Fibroblast of mammary gland (primary cell): ENCODE measurements at regions not wholly inside any gene's neighbourhood (a gene's known extent, or its start where the extent isn't known, plus 50 kb on each side); places are given as distances from the start of the nearest gene placed in this dataset.
A peak's percentile ranks its signal among the peaks of the same experiment; 100 is the strongest.

ENCODE experiments used
- DNase-seq: peaks from one replicate; pipeline ENCODE4 v3.0.0-alpha.2; 2010; ENCODE audit warnings: low read depth
- H3K4me3 ChIP-seq: 2 replicates; pipeline ENCODE4 v1.5.1; 2011; ENCODE audit warnings: low read depth, mild to moderate bottlenecking, low read length, moderate library complexity; ENCODE audit not compliant: control insufficient read depth
- TF ChIP-seq, protein P1 (sequence below): conservative IDR thresholded peaks from 2 replicates; pipeline ENCODE4 v1.5.1; 2011; ENCODE audit warnings: low read depth, low read length, inconsistent platforms; ENCODE audit not compliant: control insufficient read depth, insufficient read depth

- TF ChIP-seq, protein P1, sequence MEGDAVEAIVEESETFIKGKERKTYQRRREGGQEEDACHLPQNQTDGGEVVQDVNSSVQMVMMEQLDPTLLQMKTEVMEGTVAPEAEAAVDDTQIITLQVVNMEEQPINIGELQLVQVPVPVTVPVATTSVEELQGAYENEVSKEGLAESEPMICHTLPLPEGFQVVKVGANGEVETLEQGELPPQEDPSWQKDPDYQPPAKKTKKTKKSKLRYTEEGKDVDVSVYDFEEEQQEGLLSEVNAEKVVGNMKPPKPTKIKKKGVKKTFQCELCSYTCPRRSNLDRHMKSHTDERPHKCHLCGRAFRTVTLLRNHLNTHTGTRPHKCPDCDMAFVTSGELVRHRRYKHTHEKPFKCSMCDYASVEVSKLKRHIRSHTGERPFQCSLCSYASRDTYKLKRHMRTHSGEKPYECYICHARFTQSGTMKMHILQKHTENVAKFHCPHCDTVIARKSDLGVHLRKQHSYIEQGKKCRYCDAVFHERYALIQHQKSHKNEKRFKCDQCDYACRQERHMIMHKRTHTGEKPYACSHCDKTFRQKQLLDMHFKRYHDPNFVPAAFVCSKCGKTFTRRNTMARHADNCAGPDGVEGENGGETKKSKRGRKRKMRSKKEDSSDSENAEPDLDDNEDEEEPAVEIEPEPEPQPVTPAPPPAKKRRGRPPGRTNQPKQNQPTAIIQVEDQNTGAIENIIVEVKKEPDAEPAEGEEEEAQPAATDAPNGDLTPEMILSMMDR = peak; percentile 75
- DNase-seq = peak; percentile 66
- no peak overlapping the region for H3K4me3 ChIP-seq
Observed at GRCh38 chr18:55861266-55861665, 273.3 kb upstream of the TCF4 start.

DNA sequence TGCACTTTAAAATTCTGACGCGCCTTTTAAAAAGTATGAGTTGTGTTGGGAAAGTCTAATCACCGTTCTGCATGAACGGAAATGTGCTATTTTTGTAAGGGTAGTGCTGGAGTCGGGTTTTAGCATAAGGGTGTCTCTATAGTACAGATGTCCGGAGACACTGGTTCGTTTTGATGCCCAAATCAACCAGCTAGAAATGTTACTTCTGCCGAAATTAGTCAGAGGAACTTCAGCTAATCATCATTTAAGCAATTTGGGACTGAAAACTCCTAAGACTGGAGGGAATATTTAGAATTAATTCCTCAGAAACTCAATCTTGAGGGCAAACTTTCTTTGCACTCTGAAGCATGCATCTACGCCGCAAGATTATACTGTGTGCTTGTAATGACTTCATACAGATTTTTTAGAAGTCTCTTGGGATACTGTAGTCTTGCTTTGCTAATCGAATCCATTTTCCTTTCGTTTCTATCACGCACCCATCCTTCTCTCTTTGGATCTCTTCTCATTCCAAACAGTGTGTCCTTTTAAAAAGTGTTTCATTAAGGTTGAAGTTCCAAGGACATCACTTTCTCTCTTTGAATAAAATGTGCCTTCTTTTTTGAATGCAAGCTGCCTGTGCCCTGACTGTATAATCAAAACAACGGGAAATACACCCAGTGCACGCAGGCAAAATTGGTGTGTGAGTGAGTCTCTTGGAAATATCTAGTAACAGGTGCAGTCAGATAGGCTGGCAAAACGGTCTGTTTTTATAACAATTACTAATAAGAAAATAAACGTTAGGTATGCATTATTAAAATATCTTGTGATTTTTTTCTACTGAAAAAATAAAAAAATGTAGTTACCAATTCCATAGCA lies 270.9 kb upstream of the TCF4 start:
- DNase-seq = no peak
- no peak overlapping the region for H3K4me3 ChIP-seq
- TF ChIP-seq, protein P1 = no peak

- H3K4me3 ChIP-seq = no peak overlapping the region
- TF ChIP-seq, protein P1 = no peak
Observed at GRCh38 chr18:55857956-55858355, 270.0 kb upstream of the TCF4 start.

GRCh38 chr18:55857409-55857808 lies 269.4 kb upstream of the TCF4 start:
- TF ChIP-seq, protein P1 = no peak
- H3K4me3 ChIP-seq = no peak overlapping the region
- DNase-seq = no peak

More at GRCh38 chr18:55857956-55858355, 270.0 kb upstream of the TCF4 start:
- DNase-seq = no peak

DNA sequence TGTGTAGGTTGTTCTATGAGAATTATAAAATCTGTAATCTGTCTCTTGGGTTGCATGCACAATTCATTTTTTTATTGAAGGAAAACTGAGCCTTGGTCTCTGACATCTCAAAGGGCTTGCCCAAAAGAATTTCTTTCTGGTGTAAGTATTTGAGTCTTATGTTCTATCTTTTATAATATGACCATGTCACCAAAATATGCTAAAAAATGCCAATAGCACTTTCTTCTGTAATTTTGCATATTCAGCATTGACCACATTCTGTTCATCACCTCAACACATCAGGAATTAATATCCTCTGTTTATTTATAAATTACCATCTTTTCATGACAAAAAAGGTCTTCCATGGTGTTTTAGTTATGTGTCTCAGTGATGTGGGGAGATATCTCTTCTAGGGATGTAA lies 268.7 kb upstream of the TCF4 start:
- H3K4me3 ChIP-seq = no peak overlapping the region
- DNase-seq = no peak
- TF ChIP-seq, protein P1 = no peak

DNA sequence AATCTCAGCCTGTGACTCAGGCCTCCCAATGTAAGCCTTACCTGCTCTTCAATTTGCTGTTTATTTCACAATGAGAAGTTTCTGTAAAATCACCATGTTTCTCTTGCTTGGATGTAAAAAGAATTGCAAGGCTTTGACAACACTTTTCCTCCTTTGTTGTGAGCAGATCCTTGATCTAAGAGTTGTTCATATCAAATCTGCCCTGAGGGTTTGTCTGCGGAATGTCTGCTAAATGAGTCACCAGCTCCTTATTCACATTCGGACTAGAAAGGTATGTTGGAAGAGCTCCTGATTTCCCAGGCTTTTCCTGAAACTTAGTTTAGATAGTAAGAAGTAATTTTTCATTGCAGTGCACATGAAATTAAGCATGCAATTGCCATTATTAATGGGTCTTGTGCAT lies 268.2 kb upstream of the TCF4 start:
- H3K4me3 ChIP-seq = no peak overlapping the region
- TF ChIP-seq, protein P1 = no peak
- DNase-seq = peak; percentile 61

DNA sequence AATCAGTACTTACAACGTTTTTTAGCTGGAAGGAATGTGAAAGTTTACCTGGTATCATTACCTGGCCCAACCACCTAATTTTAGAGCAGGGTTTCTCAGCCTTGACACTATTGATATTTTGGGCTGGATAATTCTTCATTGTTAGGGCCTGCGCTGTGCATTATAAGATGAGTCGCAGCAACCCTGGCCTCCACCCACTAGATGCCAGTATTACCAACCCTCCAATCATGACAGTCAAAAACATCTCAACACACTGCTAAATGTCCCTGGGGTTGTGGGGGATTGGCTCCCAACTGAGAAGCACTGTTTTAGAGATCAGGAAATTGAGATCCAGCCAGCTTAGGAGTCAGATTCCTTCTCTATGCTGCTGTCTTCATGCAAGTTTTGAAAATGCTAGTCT lies 265.3 kb upstream of the TCF4 start:
- no peak for DNase-seq
- TF ChIP-seq, protein P1 = no peak
- no peak overlapping the region for H3K4me3 ChIP-seq
